GM12891 (cell line): ENCODE measurements at regions not wholly inside any gene's neighbourhood (a gene's known extent, or its start where the extent isn't known, plus 50 kb on each side); places are given as distances from the start of the nearest gene placed in this dataset.

ENCODE experiments used
- DNase-seq: peaks from one replicate; pipeline ENCODE4 v3.0.0; 2011; ENCODE audit warnings: low spot score; ENCODE audit not compliant: insufficient read length
- FAIRE-seq: peaks from 2 replicates; lab custom pipeline; 2011; peaks lifted over from hg19 to GRCh38; lab: Jason Lieb, UNC
- PAX5 ChIP-seq: IDR thresholded peaks from 2 replicates; pipeline ENCODE4 v1.6.1; 2011; ENCODE audit warnings: low read length, moderate library complexity, mild to moderate bottlenecking; ENCODE audit not compliant: insufficient read depth, severe bottlenecking
- POLR2A ChIP-seq: IDR thresholded peaks from 2 replicates; pipeline ENCODE4 v1.6.1; 2011; ENCODE audit warnings: low read depth, low read length, control low read depth
- POLR2AphosphoS5 ChIP-seq: IDR thresholded peaks from 2 replicates; pipeline ENCODE4 v1.6.1; 2011; ENCODE audit warnings: low read depth, low read length, control low read depth
- POU2F2 ChIP-seq: IDR thresholded peaks from 2 replicates; pipeline ENCODE4 v1.6.1; 2011; ENCODE audit warnings: low read depth, mild to moderate bottlenecking, control low read depth, low read length, moderate library complexity
- SPI1 ChIP-seq: IDR thresholded peaks from 2 replicates; pipeline ENCODE4 v1.6.1; 2011; ENCODE audit warnings: low read depth, low read length, control low read depth
- TAF1 ChIP-seq: IDR thresholded peaks from 2 replicates; pipeline ENCODE4 v1.6.1; 2011; ENCODE audit warnings: low read depth, low read length, control low read depth

DNA sequence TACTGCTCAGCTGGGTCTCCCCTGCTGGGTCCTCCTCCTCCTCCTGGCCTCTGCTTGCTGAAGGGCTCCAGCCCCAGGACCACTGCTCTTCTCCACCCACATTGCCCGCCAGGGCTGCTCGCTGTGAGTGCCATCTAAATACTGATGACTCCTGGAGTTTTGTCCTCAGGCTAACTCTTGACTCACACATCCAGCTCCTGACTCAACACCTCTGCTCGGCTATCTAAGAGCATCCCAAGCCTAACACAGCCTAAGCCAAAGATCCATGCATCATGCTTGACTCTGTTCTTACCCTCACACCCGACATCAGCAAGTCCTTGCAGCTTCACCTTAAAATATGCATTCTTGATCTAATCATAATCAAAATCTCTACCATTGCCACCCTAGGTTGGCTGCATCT is 260.2 kb downstream of the KLF13 start:
- no peak for TF ChIP-seq POU2F2
- no peak for TF ChIP-seq TAF1
- no peak for TF ChIP-seq POLR2A
- no peak for TF ChIP-seq POLR2AphosphoS5
- TF ChIP-seq PAX5: no peak
- TF ChIP-seq SPI1: no peak
- DNase-seq: no peak
- no peak for FAIRE-seq

DNA sequence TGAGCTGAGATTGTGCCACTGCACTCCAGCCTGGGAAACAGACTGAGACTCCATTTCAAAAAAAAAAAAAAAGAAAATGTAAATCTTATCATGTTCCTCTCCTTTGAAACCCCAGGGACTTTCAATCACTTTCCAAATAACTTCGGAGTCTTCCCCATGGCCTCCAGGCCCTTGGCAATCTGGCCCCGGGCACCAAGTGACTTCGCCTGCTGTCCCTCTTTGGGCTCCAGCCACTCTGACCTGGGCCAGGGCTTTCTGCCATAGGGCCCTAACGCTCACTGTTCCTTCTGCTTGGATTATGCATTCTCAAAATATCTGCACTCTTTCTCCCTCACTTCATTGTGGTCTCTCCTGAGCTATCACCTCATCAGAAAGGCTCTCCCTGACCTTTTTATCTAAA is 260.9 kb downstream of the KLF13 start:
- DNase-seq (no peak), FAIRE-seq (no peak)
- TF ChIP-seq POU2F2: no peak
- TF ChIP-seq POLR2A: no peak
- TF ChIP-seq PAX5: no peak
- TF ChIP-seq POLR2AphosphoS5: no peak
- TF ChIP-seq TAF1: no peak
- no peak for TF ChIP-seq SPI1

DNA sequence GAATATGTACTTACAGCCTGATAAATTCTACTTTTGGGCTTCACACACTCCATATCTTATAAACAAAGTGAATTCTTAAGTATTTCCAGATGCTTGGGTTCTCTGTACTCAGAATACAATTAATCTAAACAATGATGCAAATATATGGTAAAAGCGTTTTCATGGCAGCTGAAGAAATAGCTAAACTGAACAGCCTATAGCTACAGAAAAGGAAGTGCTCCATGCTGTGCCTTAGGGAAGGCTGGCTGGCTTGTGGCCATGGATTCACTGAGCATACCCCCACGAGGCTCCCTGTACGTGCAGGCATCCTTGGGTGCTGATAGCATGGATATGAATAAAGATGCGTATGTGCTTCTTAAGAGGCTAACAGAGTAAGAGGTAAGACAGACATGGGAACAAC is 264.0 kb downstream of the KLF13 start:
- TF ChIP-seq POU2F2: no peak
- TF ChIP-seq POLR2AphosphoS5: no peak
- TF ChIP-seq SPI1: no peak
- no peak for TF ChIP-seq PAX5
- TF ChIP-seq TAF1: no peak
- no peak for TF ChIP-seq POLR2A
- FAIRE-seq: no peak

DNA sequence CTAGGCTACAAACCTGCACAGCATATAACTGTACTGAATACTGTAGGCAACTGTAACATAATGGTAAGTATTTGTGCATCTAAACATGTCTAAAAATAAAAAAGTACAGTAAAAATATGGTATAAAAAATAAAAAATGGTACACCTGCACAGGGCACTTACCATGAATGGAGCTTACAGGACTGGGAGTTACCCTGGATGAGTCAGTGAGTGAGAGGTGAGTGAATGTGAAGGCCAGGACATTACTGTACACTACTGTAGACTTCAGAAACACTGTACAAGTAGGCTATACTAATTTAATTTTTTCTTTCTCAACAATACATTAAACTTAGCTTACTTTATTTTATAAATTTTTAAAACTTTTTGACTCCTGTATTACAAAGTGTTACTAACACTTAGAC is 265.3 kb downstream of the KLF13 start:
- no peak for FAIRE-seq
- TF ChIP-seq PAX5: no peak
- no peak for TF ChIP-seq TAF1
- TF ChIP-seq SPI1: no peak
- no peak for DNase-seq

More for the DNA sequence above, 264.0 kb downstream of the KLF13 start:
- no peak for DNase-seq

DNA sequence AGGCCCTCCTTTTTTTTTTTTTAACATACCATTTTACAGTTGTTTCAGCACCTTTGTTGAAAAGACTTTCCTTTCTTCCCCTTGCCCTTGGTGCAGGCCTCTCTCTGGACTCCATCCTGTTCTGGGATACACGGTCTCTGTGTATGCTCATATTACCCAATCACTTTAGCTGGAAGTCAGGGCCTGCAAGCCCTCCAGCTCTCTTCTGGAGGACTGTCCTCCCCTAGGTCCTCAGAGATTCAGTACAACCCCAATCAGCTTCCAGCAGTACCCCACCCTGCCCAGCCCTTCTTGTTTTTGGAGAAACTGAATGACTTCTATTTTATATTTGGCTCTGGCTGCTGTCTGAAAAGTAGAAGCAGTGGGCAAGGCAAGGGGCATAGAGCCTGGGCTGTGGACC is 270.8 kb downstream of the KLF13 start:
- no peak for DNase-seq
- FAIRE-seq: no peak
- TF ChIP-seq POLR2AphosphoS5 (no peak), POLR2A (no peak), SPI1 (no peak), POU2F2 (no peak), PAX5 (no peak), TAF1 (no peak)

DNA sequence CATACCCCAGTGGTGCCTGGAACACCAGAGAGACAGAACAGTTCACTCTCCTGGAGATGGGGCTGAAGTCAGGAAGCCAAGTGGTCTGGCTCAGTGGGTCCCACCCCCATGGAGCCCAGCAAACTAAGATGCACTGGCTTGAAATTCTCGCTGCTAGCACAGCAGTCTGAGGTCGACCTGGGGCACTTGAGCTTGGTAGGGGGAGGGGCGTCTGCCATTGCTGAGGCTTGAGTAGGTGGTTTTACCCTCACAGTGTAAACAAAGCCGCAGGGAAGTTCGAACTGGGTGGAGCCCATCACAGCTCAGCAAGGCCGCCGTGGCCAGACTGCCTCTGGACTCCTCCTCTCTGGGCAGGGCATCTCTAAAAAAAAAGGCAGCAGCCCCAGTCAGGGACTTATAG is 272.0 kb downstream of the KLF13 start:
- no peak for DNase-seq
- FAIRE-seq: no peak
- TF ChIP-seq PAX5 (no peak), POLR2AphosphoS5 (no peak), POLR2A (no peak), POU2F2 (no peak), TAF1 (no peak), SPI1 (no peak)

DNA sequence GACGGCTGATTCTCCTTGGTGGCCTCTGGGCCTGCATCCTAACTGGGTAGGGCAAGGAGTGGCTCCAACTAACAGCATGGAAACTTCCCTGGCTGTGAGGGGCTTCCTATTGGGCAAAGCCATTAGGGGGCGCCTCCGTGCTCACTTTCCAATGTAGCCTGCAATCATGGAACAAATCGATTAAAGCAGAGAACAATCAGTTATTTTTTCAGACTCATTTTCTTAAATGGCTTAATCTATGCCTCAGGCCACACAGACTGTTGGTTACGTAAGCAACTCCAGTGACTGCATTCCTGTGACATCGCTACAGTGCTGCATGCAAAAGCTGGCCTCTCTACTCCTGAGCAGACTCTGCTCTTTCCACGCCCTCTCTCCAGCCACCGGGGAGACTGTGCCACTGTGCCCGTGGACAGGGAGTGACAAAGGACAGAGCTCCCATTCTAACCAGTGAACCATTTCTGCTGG is 278.9 kb downstream of the KLF13 start:
- DNase-seq (no peak), FAIRE-seq (no peak)
- TF ChIP-seq SPI1 (no peak), POLR2AphosphoS5 (no peak), POU2F2 (no peak), PAX5 (no peak), POLR2A (no peak), TAF1 (no peak)

DNA sequence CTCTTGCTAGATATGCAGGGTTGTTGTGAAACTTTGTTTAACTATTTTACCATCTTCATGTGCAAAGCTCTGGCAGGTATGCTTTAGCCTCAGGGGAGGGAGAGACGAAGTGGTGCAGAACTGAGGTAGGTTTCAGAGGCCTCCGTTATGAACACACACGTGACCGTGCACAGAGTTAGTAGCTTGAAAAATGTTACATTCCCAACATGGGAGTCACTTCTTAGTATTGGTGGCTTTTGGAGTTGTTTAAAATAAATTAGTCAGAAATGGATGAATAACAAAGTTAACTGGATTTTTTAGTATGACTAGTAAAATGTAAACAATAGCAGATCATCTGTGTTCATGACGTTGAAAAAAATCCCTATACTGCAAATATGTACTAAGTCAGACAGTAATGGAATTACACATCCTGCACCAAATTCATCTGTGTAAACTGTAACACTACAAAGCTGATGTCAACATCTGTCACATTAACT is 279.6 kb downstream of the KLF13 start:
- no peak for DNase-seq
- TF ChIP-seq POLR2AphosphoS5 (no peak), SPI1 (no peak), PAX5 (no peak), TAF1 (no peak), POU2F2 (no peak)
- FAIRE-seq: no peak

DNA sequence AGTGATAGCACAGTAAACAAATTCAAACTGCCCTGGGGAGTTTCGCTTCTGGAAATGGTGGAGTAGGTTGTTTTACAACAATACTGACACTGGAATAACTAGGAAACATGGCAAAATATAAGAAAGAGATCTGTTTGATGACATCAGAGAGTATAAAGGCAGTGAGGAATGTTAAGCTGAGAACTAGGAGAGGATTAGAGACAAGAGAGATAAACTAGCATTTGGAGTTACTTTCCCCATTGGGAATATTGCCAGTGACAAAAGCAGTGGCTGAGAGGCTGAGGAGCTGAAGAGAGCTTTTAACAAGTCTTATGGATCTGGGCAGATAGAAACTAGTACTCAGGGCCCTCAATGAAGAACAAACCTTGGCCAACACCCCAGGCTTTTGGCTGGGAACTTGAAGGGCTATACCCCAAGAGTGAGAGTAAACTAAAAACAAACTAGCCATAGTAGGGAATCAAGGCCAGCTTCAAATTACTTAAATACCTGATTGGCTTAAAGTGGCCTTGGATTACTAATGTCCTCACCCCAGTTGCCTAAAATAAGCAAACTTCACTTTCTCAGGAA is 280.4 kb downstream of the KLF13 start:
- FAIRE-seq (no peak), DNase-seq (no peak)
- no peak for TF ChIP-seq PAX5
- TF ChIP-seq POU2F2: no peak
- TF ChIP-seq SPI1: no peak
- no peak for TF ChIP-seq POLR2A
- no peak for TF ChIP-seq TAF1
- TF ChIP-seq POLR2AphosphoS5: no peak

DNA sequence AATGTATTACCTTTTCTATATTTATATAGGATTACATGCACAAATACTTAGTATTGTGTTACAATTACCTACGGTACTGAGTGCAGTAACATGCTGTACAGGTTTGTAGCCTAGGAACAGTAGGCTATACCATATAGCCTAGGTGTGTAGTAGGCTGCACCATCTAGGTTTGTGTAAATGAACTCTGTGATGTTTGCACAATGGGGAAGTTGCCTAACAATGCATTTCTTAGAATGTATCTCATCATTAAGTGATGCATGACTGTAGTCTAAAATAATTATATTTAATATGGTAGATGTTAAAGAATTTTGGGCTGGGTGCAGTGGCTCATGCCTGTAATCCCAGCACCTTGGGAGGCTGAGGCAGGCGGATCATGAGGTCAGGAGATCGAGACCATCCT is 281.0 kb downstream of the KLF13 start:
- FAIRE-seq: no peak
- TF ChIP-seq PAX5: no peak
- TF ChIP-seq POU2F2: no peak
- no peak for TF ChIP-seq POLR2AphosphoS5
- TF ChIP-seq SPI1: no peak
- no peak for TF ChIP-seq POLR2A
- no peak for TF ChIP-seq TAF1
- no peak for DNase-seq

DNA sequence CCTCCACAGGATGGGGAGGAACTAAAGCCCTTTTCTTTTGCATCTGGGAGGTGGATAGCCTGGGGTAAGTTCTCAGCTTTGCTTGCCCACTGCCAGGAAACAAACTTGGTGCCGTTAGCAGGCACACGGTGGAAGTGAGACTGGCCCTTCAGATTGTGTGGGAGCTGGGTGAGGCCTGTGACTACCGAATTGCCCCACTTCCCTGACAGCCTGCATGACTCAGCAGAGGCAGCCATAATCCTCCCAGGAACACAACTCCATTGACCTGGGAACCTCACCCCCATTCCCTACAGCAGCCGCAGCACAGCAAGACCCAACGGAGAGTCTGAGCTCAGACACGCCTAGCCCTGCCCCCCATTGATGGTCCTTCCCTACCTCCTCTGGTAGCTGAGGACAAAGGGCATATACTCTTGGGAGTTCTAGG is 282.6 kb downstream of the KLF13 start:
- DNase-seq: no peak
- FAIRE-seq: no peak
- TF ChIP-seq POLR2AphosphoS5 (no peak), POU2F2 (no peak), SPI1 (no peak), POLR2A (no peak), PAX5 (no peak), TAF1 (no peak)

DNA sequence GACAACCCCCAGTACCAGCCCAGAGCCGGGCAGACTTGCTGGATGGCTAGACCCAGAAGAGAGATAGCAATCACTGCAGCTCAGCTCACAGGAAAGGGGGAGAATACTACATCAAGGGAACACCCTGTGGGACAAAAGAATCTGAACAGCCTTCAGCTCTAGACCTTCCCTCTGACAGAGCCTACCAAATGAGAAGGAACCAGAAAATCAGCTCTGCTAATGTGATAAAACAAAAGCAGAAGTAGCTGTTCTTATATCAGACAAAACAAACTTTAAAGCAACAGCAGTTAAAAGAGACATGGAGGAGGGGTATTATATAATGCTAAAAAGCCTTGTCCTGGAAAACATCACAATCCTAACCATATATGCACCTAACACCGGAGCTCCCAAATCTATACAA is 283.3 kb downstream of the KLF13 start:
- FAIRE-seq (no peak), DNase-seq (no peak)
- TF ChIP-seq POLR2AphosphoS5 (no peak), TAF1 (no peak), POU2F2 (no peak), POLR2A (no peak), SPI1 (no peak), PAX5 (no peak)
